ENCODE measurements at regions not wholly inside any gene's neighbourhood (a gene's known extent, or its start where the extent isn't known, plus 50 kb on each side); places are given as distances from the start of the nearest gene placed in this dataset.

DNA sequence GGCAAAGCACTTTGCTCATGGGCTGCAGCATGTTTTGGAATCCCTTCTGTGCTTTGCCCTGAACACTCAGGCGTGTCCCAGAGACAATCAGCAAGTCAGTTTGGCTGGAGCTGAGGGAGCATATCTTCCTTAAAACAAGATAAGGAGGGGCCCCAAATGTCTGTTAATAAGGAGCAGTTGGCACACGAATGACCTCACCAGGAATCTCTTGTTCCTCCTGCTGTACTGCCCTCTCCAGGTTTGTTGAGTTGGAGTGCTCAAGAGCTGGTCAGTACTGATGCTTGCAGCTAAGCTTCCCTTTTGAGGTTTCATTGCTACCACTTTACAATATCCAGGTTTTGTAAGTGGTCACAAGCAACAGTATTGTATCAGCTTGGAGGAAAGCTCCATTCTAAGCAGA, 101.3 kb upstream of the EGFLAM start:
- TF ChIP-seq, protein P1, sequence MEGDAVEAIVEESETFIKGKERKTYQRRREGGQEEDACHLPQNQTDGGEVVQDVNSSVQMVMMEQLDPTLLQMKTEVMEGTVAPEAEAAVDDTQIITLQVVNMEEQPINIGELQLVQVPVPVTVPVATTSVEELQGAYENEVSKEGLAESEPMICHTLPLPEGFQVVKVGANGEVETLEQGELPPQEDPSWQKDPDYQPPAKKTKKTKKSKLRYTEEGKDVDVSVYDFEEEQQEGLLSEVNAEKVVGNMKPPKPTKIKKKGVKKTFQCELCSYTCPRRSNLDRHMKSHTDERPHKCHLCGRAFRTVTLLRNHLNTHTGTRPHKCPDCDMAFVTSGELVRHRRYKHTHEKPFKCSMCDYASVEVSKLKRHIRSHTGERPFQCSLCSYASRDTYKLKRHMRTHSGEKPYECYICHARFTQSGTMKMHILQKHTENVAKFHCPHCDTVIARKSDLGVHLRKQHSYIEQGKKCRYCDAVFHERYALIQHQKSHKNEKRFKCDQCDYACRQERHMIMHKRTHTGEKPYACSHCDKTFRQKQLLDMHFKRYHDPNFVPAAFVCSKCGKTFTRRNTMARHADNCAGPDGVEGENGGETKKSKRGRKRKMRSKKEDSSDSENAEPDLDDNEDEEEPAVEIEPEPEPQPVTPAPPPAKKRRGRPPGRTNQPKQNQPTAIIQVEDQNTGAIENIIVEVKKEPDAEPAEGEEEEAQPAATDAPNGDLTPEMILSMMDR (IDR thresholded peaks at IDR 0.05) = no peak
- TF ChIP-seq POLR2AphosphoS5 (IDR thresholded peaks at IDR 0.05; ENCODE audit: low read depth, low read length) = no peak
- no peak for TF ChIP-seq SIN3A (IDR thresholded peaks at IDR 0.05; ENCODE audit: borderline replicate concordance, insufficient read depth, low read depth, low read length)
